Liver (tissue), 7 donors: ENCODE measurements at regions not wholly inside any gene's neighbourhood (a gene's known extent, or its start where the extent isn't known, plus 50 kb on each side); places are given as distances from the start of the nearest gene placed in this dataset.
A peak's percentile ranks its signal among the peaks of the same experiment; 100 is the strongest.

Source experiments
- DNase-seq: peaks from one replicate; pipeline ENCODE4 v3.0.0-alpha.2; 2017; ENCODE audit warnings: low spot score
- H3K27ac ChIP-seq, 2 donors: one replicate each; pipeline ENCODE4 v1.7.0; 2013; ENCODE audit warnings: inconsistent platforms in 2 of 2, low read length in 2 of 2, control low read depth in 1 of 2, low read depth in 1 of 2, mild to moderate bottlenecking in 1 of 2
- H3K27me3 ChIP-seq, 4 donors: one replicate each; pipeline versions ENCODE4 v1.6.1 to v1.7.0; 2013; ENCODE audit warnings: low read length in 3 of 4, inconsistent platforms in 1 of 4, mild to moderate bottlenecking in 1 of 4, moderate library complexity in 1 of 4; ENCODE audit not compliant: control insufficient read depth in 4 of 4, insufficient read depth in 4 of 4
- H3K36me3 ChIP-seq, 4 donors: one replicate each; pipeline versions ENCODE4 v1.6.1 to v1.7.0; 2013; ENCODE audit warnings: low read length in 3 of 4, mild to moderate bottlenecking in 3 of 4, low read depth in 1 of 4, moderate library complexity in 1 of 4; ENCODE audit not compliant: control insufficient read depth in 4 of 4, insufficient read depth in 3 of 4
- H3K4me1 ChIP-seq, 4 donors: one replicate each; pipeline versions ENCODE4 v1.6.1 to v1.7.0; 2013; ENCODE audit warnings: low read length in 3 of 4, mild to moderate bottlenecking in 3 of 4, moderate library complexity in 1 of 4; ENCODE audit not compliant: control insufficient read depth in 4 of 4, insufficient read depth in 4 of 4
- H3K4me3 ChIP-seq, 3 donors: one replicate each; pipeline versions ENCODE4 v1.6.1 to v1.7.0; 2013; ENCODE audit warnings: low read length in 3 of 3, control low read depth in 1 of 3, low read depth in 1 of 3, mild to moderate bottlenecking in 1 of 3
- H3K9ac ChIP-seq, 2 donors: one replicate each; pipeline ENCODE4 v1.7.0; 2013; ENCODE audit warnings: low read length in 2 of 2, mild to moderate bottlenecking in 2 of 2, moderate library complexity in 2 of 2, control low read depth in 1 of 2, low read depth in 1 of 2
- H3K9me3 ChIP-seq, 4 donors: one replicate each; pipeline versions ENCODE4 v1.6.1 to v1.7.0; 2013; ENCODE audit warnings: low read length in 3 of 4; ENCODE audit not compliant: control insufficient read depth in 4 of 4
- ATF3 ChIP-seq: IDR thresholded peaks from 2 replicates; pipeline ENCODE4 v1.6.1; 2016; ENCODE audit warnings: antibody characterized with exemption
- FOXA1 ChIP-seq: IDR thresholded peaks from 2 replicates; pipeline ENCODE4 v1.6.1; 2016; ENCODE audit warnings: antibody characterized with exemption
- HNF4A ChIP-seq, 2 donors: conservative IDR thresholded peaks; 2 replicates each; pipeline ENCODE4 v1.6.1; 2016; ENCODE audit warnings: antibody characterized with exemption in 2 of 2, mild to moderate bottlenecking in 2 of 2
- HNF4G ChIP-seq: IDR thresholded peaks from 2 replicates; pipeline ENCODE4 v1.6.1; 2016; ENCODE audit warnings: antibody characterized with exemption
- JUND ChIP-seq, 2 donors: IDR thresholded peaks; 2 replicates each; pipeline ENCODE4 v1.6.1; 2016; ENCODE audit warnings: antibody characterized with exemption in 2 of 2
- NR2F2 ChIP-seq: IDR thresholded peaks from 2 replicates; pipeline ENCODE4 v1.6.1; 2016; ENCODE audit warnings: antibody characterized with exemption
- RAD21 ChIP-seq, 2 donors: IDR thresholded peaks; 2 replicates each; pipeline ENCODE4 v1.6.1; 2016; ENCODE audit warnings: antibody characterized with exemption in 2 of 2, mild to moderate bottlenecking in 2 of 2
- RXRA ChIP-seq, 2 donors: IDR thresholded peaks; 2 replicates each; pipeline ENCODE4 v1.6.1; 2017 to 2018; ENCODE audit warnings: antibody characterized with exemption in 2 of 2, mild to moderate bottlenecking in 1 of 2
- YY1 ChIP-seq: IDR thresholded peaks from 2 replicates; pipeline ENCODE4 v1.6.1; 2016; ENCODE audit warnings: antibody characterized with exemption, mild to moderate bottlenecking
- ZBTB33 ChIP-seq: IDR thresholded peaks from 2 replicates; pipeline ENCODE4 v1.6.1; 2016; ENCODE audit warnings: antibody characterized with exemption
- WGBS: extraction: QIAGEN DNeasy Blood & Tissue Kit; methylation state at CpG from one replicate; pipeline ENCODE4 v1.1.7; 2013; 5-methylcytosine and 5-hydroxymethylcytosine counted together
- TF ChIP-seq, protein P1 (sequence below): IDR thresholded peaks from 2 replicates; pipeline ENCODE4 v1.6.1; 2016; ENCODE audit warnings: antibody characterized with exemption, mild to moderate bottlenecking
- donor health status: healthy.
- donor health status: healthy.
- donor health status: healthy.
- donor health status: healthy.

GRCh38 chr1:56284928-56285327 is 294.4 kb downstream of the PLPP3 start:
- no peak for DNase-seq
- 23% methylated on average over 3 of the region's 3 CpGs for WGBS
- no peak overlapping the region for H3K9ac ChIP-seq
- H3K4me3 ChIP-seq, result no peak overlapping the region
- TF ChIP-seq, protein P1, sequence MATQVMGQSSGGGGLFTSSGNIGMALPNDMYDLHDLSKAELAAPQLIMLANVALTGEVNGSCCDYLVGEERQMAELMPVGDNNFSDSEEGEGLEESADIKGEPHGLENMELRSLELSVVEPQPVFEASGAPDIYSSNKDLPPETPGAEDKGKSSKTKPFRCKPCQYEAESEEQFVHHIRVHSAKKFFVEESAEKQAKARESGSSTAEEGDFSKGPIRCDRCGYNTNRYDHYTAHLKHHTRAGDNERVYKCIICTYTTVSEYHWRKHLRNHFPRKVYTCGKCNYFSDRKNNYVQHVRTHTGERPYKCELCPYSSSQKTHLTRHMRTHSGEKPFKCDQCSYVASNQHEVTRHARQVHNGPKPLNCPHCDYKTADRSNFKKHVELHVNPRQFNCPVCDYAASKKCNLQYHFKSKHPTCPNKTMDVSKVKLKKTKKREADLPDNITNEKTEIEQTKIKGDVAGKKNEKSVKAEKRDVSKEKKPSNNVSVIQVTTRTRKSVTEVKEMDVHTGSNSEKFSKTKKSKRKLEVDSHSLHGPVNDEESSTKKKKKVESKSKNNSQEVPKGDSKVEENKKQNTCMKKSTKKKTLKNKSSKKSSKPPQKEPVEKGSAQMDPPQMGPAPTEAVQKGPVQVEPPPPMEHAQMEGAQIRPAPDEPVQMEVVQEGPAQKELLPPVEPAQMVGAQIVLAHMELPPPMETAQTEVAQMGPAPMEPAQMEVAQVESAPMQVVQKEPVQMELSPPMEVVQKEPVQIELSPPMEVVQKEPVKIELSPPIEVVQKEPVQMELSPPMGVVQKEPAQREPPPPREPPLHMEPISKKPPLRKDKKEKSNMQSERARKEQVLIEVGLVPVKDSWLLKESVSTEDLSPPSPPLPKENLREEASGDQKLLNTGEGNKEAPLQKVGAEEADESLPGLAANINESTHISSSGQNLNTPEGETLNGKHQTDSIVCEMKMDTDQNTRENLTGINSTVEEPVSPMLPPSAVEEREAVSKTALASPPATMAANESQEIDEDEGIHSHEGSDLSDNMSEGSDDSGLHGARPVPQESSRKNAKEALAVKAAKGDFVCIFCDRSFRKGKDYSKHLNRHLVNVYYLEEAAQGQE, result peak; percentile 69
- TF ChIP-seq NR2F2 (no peak), RAD21 (IDR thresholded peaks at IDR 0.05) (no peak)
- no peaks in the 10 kb centered on the region for H3K27me3 ChIP-seq
- no peaks in the 10 kb centered on the region for H3K9me3 ChIP-seq
- no peaks in the 10 kb centered on the region for H3K4me1 ChIP-seq
- no peaks in the 10 kb centered on the region for H3K36me3 ChIP-seq
- H3K27ac ChIP-seq, result no peak overlapping the region

DNA sequence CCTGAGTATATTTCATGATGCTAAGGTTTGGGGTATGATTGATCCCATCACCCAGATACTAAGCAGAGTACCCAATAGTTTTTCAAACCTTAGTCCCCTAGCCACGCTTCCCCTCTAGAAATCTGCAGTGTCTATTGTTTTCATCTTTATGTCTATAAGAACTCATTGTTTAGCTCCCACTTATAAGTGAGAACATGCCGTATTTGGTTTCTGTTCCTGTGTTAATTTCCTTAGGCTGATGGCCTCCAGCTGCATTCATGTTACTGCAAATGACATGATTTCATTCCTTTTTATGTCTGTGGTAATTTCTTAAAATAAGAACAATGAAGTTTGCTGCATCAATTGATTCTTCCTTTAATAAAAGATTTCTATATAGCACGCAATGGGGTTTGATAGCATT is 301.3 kb downstream of the PLPP3 start:
- 93% methylated on average over 3 of the region's 3 CpGs for WGBS
- TF ChIP-seq FOXA1, result no peak
- no peak for TF ChIP-seq JUND (IDR thresholded peaks at IDR 0.05)
- TF ChIP-seq HNF4G, result no peak
- TF ChIP-seq RXRA (IDR thresholded peaks at IDR 0.05), result no peak
- TF ChIP-seq, protein P1, result no peak
- no peak for TF ChIP-seq ATF3
- no peak for TF ChIP-seq ZBTB33
- TF ChIP-seq HNF4A (conservative IDR thresholded peaks at IDR 0.05), result no peak
- no peak for TF ChIP-seq YY1
- TF ChIP-seq NR2F2, result no peak
- DNase-seq, result no peak
- Histone ChIP-seq H3K27ac (no peak overlapping the region), H3K4me3 (no peak overlapping the region), H3K36me3 (no peaks in the 10 kb centered on the region), H3K9ac (no peak overlapping the region), H3K9me3 (no peaks in the 10 kb centered on the region), H3K4me1 (no peaks in the 10 kb centered on the region), H3K27me3 (no peaks in the 10 kb centered on the region)
